ENCODE measurements at regions not wholly inside any gene's neighbourhood (a gene's known extent, or its start where the extent isn't known, plus 50 kb on each side); places are given as distances from the start of the nearest gene placed in this dataset.

DNA sequence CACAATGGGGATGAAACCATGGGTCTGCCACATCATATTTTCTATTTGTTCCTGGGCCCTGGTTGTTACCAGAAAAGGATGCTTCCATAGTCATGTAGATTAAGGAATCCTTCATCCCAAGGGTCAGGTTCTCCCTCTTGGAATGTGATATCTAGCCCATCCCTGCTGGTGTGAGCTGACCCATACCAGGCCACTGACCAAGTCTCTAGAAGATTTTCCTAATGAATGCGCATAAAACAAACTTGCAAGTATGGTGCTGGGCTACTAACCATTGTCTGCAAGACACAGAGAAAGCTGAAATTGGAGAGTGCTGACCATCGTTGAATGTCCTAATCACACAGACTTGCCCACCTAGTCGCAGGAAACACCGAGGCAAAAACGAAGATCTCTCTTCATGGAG lies 972.6 kb downstream of the EFNA5 start:
- no peak for ATAC-seq
- TF ChIP-seq ESRRG (CRISPR knock-in tag; IDR thresholded peaks at IDR 0.05) (no peak), ZNF70 (CRISPR knock-in tag; IDR thresholded peaks at IDR 0.05) (no peak), BACH2 (CRISPR knock-in tag; IDR thresholded peaks at IDR 0.05; ENCODE audit: borderline replicate concordance) (no peak), ZFP3 (CRISPR knock-in tag; IDR thresholded peaks at IDR 0.05) (no peak), ISL1 (CRISPR knock-in tag; IDR thresholded peaks at IDR 0.05) (no peak), ZFP30 (CRISPR knock-in tag; IDR thresholded peaks at IDR 0.05) (no peak), CSDC2 (CRISPR knock-in tag; IDR thresholded peaks at IDR 0.05) (no peak), TCF4 (CRISPR knock-in tag; IDR thresholded peaks at IDR 0.05; ENCODE audit: borderline replicate concordance) (no peak), OSR1 (CRISPR knock-in tag; IDR thresholded peaks at IDR 0.05) (no peak), GLIS3 (CRISPR knock-in tag; IDR thresholded peaks at IDR 0.05) (no peak)
- TF ChIP-seq, protein P1, sequence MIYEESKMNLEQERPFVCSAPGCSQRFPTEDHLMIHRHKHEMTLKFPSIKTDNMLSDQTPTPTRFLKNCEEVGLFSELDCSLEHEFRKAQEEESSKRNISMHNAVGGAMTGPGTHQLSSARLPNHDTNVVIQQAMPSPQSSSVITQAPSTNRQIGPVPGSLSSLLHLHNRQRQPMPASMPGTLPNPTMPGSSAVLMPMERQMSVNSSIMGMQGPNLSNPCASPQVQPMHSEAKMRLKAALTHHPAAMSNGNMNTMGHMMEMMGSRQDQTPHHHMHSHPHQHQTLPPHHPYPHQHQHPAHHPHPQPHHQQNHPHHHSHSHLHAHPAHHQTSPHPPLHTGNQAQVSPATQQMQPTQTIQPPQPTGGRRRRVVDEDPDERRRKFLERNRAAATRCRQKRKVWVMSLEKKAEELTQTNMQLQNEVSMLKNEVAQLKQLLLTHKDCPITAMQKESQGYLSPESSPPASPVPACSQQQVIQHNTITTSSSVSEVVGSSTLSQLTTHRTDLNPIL (CRISPR knock-in tag; IDR thresholded peaks at IDR 0.05; ENCODE audit: low read depth) = no peak
- TF ChIP-seq, protein P2, sequence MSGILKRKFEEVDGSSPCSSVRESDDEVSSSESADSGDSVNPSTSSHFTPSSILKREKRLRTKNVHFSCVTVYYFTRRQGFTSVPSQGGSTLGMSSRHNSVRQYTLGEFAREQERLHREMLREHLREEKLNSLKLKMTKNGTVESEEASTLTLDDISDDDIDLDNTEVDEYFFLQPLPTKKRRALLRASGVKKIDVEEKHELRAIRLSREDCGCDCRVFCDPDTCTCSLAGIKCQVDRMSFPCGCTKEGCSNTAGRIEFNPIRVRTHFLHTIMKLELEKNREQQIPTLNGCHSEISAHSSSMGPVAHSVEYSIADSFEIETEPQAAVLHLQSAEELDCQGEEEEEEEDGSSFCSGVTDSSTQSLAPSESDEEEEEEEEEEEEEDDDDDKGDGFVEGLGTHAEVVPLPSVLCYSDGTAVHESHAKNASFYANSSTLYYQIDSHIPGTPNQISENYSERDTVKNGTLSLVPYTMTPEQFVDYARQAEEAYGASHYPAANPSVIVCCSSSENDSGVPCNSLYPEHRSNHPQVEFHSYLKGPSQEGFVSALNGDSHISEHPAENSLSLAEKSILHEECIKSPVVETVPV (CRISPR knock-in tag; IDR thresholded peaks at IDR 0.05) = no peak

DNA sequence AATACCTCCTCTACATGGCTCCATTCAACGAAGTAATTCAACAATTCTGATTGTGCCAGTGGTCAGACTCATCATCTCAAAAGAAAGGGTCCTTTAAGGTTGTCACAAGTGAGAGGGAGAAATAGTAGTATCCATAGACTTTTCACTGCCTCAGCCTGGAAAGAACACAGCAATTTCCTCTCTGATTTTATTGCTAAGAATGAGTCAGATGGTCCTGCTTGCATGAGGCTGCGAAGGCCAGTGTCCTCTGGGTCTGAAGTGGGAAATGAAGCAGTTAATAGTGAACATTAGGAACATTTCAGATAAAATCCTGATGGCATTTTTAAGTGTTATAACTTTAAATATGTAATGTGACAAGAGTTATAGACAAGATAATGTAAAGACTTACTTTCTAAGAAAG lies 979.0 kb downstream of the EFNA5 start:
- TF ChIP-seq CSDC2 (CRISPR knock-in tag; IDR thresholded peaks at IDR 0.05) (no peak), ZNF565 (CRISPR knock-in tag; conservative IDR thresholded peaks at IDR 0.05; ENCODE audit: low read depth) (no peak), TOX (CRISPR knock-in tag; IDR thresholded peaks at IDR 0.05; ENCODE audit: borderline replicate concordance) (no peak)
- no peak for ATAC-seq

DNA sequence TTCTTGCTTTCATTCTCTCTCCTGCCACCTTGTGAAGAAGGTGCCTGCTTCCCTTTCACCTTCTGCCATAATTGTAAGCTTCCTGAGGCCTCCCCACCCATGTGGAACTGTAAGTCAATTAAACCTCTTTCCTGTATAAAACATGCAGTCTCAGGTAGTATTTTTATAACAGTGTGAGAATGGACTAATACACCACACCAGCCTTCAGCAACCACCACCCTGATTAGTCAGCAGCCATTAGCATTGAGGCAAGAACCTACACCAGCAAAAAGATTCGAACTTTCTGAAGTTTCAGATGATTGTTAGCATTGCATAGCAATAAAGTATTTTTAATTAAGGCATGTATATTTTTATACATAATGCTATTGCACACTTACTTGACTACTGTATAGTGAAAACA lies 980.2 kb downstream of the EFNA5 start:
- ATAC-seq = no peak

DNA sequence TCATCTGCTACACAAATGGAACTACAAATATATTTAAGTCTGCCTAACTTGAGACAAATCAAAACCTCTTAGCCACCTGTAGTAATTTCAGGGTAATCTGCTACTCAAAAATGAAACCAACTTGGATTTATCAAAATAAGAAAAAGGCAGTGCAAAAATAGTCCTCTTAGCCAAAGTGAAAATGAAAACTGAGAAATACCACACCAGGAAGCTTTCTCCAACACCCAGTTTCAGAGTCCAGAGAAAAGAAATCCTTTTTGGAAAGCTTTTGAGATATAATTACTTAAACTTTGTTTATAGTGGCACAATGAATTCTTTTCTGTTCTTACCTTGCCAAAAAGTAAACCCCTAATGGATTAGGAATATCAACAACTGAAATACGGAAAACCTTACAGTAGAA lies 990.4 kb downstream of the EFNA5 start:
- ATAC-seq = no peak; the same call in 2 of the 3 replicates
- TF ChIP-seq ARNTL (CRISPR knock-in tag; IDR thresholded peaks at IDR 0.05; ENCODE audit: borderline replicate concordance, low read depth) = no peak
- TF ChIP-seq, protein P3, sequence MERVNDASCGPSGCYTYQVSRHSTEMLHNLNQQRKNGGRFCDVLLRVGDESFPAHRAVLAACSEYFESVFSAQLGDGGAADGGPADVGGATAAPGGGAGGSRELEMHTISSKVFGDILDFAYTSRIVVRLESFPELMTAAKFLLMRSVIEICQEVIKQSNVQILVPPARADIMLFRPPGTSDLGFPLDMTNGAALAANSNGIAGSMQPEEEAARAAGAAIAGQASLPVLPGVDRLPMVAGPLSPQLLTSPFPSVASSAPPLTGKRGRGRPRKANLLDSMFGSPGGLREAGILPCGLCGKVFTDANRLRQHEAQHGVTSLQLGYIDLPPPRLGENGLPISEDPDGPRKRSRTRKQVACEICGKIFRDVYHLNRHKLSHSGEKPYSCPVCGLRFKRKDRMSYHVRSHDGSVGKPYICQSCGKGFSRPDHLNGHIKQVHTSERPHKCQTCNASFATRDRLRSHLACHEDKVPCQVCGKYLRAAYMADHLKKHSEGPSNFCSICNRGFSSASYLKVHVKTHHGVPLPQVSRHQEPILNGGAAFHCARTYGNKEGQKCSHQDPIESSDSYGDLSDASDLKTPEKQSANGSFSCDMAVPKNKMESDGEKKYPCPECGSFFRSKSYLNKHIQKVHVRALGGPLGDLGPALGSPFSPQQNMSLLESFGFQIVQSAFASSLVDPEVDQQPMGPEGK (CRISPR knock-in tag; IDR thresholded peaks at IDR 0.05; ENCODE audit: borderline replicate concordance) = no peak
- no peak for TF ChIP-seq TOX (CRISPR knock-in tag; IDR thresholded peaks at IDR 0.05; ENCODE audit: borderline replicate concordance)
- TF ChIP-seq ESRRG (CRISPR knock-in tag; IDR thresholded peaks at IDR 0.05) = no peak
- TF ChIP-seq, protein P1 (CRISPR knock-in tag; IDR thresholded peaks at IDR 0.05; ENCODE audit: low read depth) = no peak
- no peak for TF ChIP-seq ZC3H10 (CRISPR knock-in tag; IDR thresholded peaks at IDR 0.05)
- no peak for TF ChIP-seq ZNF70 (CRISPR knock-in tag; IDR thresholded peaks at IDR 0.05)
- no peak for TF ChIP-seq SNAI2 (CRISPR knock-in tag; IDR thresholded peaks at IDR 0.05)
- TF ChIP-seq, protein P2 (CRISPR knock-in tag; IDR thresholded peaks at IDR 0.05) = no peak
- TF ChIP-seq, protein P4, sequence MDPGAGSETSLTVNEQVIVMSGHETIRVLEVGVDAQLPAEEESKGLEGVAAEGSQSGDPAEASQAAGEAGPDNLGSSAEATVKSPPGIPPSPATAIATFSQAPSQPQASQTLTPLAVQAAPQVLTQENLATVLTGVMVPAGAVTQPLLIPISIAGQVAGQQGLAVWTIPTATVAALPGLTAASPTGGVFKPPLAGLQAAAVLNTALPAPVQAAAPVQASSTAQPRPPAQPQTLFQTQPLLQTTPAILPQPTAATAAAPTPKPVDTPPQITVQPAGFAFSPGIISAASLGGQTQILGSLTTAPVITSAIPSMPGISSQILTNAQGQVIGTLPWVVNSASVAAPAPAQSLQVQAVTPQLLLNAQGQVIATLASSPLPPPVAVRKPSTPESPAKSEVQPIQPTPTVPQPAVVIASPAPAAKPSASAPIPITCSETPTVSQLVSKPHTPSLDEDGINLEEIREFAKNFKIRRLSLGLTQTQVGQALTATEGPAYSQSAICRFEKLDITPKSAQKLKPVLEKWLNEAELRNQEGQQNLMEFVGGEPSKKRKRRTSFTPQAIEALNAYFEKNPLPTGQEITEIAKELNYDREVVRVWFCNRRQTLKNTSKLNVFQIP (CRISPR knock-in tag; IDR thresholded peaks at IDR 0.05; ENCODE audit: borderline replicate concordance, low read depth) = no peak
- no peak for TF ChIP-seq RARB (CRISPR knock-in tag; IDR thresholded peaks at IDR 0.05)

More for the DNA sequence above, 980.2 kb downstream of the EFNA5 start:
- TF ChIP-seq, protein P1 (CRISPR knock-in tag; IDR thresholded peaks at IDR 0.05; ENCODE audit: low read depth) = no peak
- no peak for TF ChIP-seq TOX (CRISPR knock-in tag; IDR thresholded peaks at IDR 0.05; ENCODE audit: borderline replicate concordance)
- TF ChIP-seq, protein P5, sequence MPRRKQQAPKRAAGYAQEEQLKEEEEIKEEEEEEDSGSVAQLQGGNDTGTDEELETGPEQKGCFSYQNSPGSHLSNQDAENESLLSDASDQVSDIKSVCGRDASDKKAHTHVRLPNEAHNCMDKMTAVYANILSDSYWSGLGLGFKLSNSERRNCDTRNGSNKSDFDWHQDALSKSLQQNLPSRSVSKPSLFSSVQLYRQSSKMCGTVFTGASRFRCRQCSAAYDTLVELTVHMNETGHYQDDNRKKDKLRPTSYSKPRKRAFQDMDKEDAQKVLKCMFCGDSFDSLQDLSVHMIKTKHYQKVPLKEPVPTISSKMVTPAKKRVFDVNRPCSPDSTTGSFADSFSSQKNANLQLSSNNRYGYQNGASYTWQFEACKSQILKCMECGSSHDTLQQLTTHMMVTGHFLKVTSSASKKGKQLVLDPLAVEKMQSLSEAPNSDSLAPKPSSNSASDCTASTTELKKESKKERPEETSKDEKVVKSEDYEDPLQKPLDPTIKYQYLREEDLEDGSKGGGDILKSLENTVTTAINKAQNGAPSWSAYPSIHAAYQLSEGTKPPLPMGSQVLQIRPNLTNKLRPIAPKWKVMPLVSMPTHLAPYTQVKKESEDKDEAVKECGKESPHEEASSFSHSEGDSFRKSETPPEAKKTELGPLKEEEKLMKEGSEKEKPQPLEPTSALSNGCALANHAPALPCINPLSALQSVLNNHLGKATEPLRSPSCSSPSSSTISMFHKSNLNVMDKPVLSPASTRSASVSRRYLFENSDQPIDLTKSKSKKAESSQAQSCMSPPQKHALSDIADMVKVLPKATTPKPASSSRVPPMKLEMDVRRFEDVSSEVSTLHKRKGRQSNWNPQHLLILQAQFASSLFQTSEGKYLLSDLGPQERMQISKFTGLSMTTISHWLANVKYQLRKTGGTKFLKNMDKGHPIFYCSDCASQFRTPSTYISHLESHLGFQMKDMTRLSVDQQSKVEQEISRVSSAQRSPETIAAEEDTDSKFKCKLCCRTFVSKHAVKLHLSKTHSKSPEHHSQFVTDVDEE (CRISPR knock-in tag; IDR thresholded peaks at IDR 0.05) = no peak
- TF ChIP-seq RARB (CRISPR knock-in tag; IDR thresholded peaks at IDR 0.05) = no peak
